Ectodermal cell (in vitro differentiated cells): ENCODE measurements at regions not wholly inside any gene's neighbourhood (a gene's known extent, or its start where the extent isn't known, plus 50 kb on each side); places are given as distances from the start of the nearest gene placed in this dataset.

Experiments used
- H3K27ac ChIP-seq: 2 replicates; pipeline ENCODE4 v1.7.0; 2013; ENCODE audit warnings: mild to moderate bottlenecking, low read depth, low read length; ENCODE audit not compliant: insufficient read depth, poor library complexity, severe bottlenecking
- H3K27me3 ChIP-seq: 2 replicates; pipeline ENCODE4 v1.7.0; 2013; ENCODE audit warnings: mild to moderate bottlenecking, low read length; ENCODE audit not compliant: insufficient read depth, control insufficient read depth, poor library complexity, severe bottlenecking
- H3K36me3 ChIP-seq: one replicate; pipeline ENCODE4 v1.7.0; 2013; ENCODE audit warnings: low read length; ENCODE audit not compliant: control insufficient read depth, insufficient read depth
- H3K4me1 ChIP-seq: one replicate; pipeline ENCODE4 v1.7.0; 2013; ENCODE audit warnings: low read length; ENCODE audit not compliant: control insufficient read depth, insufficient read depth
- H3K4me3 ChIP-seq: 2 replicates; pipeline ENCODE4 v1.7.0; 2013; ENCODE audit warnings: low read depth, low read length, control low read depth; ENCODE audit not compliant: insufficient read depth
- H3K9me3 ChIP-seq: 2 replicates; pipeline ENCODE4 v1.7.0; 2013; ENCODE audit warnings: mild to moderate bottlenecking, low read length, moderate library complexity; ENCODE audit not compliant: control insufficient read depth
- WGBS, 2 experiments: methylation state at CpG; one replicate each; pipeline ENCODE4 v1.1.7; 2013; ENCODE audit warnings: missing lambda C conversion rate in 2 of 2; 5-methylcytosine and 5-hydroxymethylcytosine counted together

- H3K9me3 ChIP-seq: no peaks in the 10 kb centered on the region
- H3K27me3 ChIP-seq: no peaks in the 10 kb centered on the region
- H3K27ac ChIP-seq: no peak overlapping the region
- WGBS, 2 experiments: 92% methylated on average over 18 of the region's 18 CpGs
- H3K4me1 ChIP-seq: no peaks in the 10 kb centered on the region
- H3K36me3 ChIP-seq: no peaks in the 10 kb centered on the region
- H3K4me3 ChIP-seq: no peak overlapping the region
Observed at GRCh38 chr2:106941372-106941993, 55.5 kb upstream of the ST6GAL2 start.

- Histone ChIP-seq H3K4me1 (no peaks in the 10 kb centered on the region), H3K4me3 (no peak overlapping the region), H3K27me3 (no peaks in the 10 kb centered on the region), H3K27ac (no peak overlapping the region), H3K9me3 (no peaks in the 10 kb centered on the region), H3K36me3 (no peaks in the 10 kb centered on the region)
- WGBS, 2 experiments: 53% methylated on average over 3 of the region's 3 CpGs; no CpG with 5 or more reads in 1 of the 2 experiments
Observed at GRCh38 chr2:106943468-106944200, 57.7 kb upstream of the ST6GAL2 start.

DNA sequence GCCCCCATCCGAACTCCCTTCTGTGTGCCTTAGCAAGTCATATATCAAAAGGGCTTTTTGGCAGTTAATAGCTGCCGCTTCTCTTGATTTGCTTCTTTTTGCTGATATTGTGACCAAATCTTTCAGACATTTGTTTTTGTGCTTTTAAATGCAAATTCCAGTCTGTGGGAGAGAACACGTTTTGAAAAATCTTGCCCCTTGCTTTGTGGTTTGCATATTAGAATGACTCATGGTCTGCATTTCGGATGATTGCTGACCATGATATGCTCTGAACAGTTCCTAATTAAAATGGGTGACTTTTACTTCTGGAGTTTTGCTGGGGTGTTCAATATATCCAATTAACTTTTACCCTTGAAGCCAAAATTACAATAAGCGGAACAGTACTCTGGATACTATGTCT, 58.2 kb upstream of the ST6GAL2 start:
- Histone ChIP-seq H3K36me3 (no peaks in the 10 kb centered on the region), H3K9me3 (no peaks in the 10 kb centered on the region), H3K4me3 (no peak overlapping the region), H3K27ac (no peak overlapping the region), H3K4me1 (no peaks in the 10 kb centered on the region), H3K27me3 (no peaks in the 10 kb centered on the region)
- WGBS, 2 experiments: 82 to 87% methylated on average over 5 of the region's 5 CpGs

GRCh38 chr2:106948540-106948939, 62.6 kb upstream of the ST6GAL2 start:
- no peak overlapping the region for H3K4me3 ChIP-seq
- no peak overlapping the region for H3K27ac ChIP-seq
- no peaks in the 10 kb centered on the region for H3K9me3 ChIP-seq
- no peaks in the 10 kb centered on the region for H3K4me1 ChIP-seq
- no peaks in the 10 kb centered on the region for H3K36me3 ChIP-seq
- no peaks in the 10 kb centered on the region for H3K27me3 ChIP-seq

DNA sequence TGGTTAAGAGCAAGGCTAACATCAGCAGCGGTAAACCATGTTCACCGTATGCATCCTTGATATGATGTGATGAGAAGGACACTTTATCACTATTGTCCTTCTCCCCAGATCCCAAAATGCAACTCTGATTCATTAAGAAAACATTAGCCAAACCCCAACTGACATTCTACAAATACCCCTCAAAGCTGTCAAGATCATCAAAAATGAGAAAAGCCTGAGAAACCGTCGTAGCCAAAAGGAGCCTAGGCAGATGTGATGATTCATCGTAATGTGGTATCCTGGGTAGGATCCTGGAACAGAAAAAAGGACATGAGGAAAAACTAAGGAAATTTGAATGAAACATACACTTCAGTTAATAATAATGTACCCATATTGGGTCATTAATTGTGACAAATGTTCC, 67.3 kb upstream of the ST6GAL2 start:
- H3K36me3 ChIP-seq: no peaks in the 10 kb centered on the region
- no peak overlapping the region for H3K4me3 ChIP-seq
- H3K27ac ChIP-seq: no peak overlapping the region
- H3K9me3 ChIP-seq: no peaks in the 10 kb centered on the region
- WGBS, 2 experiments: 100% methylated on average over 5 of the region's 5 CpGs
- H3K27me3 ChIP-seq: no peaks in the 10 kb centered on the region
- H3K4me1 ChIP-seq: no peaks in the 10 kb centered on the region

DNA sequence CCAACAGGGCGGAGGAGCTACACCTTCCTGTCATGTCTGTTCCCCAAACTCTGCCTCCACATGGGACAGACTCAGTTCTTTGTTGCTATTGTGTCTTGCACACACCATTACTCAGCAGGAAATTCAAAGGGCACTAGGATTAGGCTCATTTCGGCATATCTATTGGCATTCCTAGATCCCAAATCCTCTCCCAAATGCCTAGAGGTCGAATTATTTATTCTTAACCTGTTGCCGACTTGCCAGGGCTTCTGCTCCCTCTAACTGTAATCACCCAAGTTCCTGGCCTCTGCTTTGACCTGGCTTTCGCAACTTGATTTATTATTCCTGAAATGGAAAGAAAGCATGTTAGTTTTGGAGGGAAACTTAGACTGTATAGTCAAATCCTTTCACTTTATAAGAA, 67.8 kb upstream of the ST6GAL2 start:
- H3K9me3 ChIP-seq: no peaks in the 10 kb centered on the region
- H3K36me3 ChIP-seq: no peaks in the 10 kb centered on the region
- H3K27ac ChIP-seq: no peak overlapping the region
- H3K4me1 ChIP-seq: no peaks in the 10 kb centered on the region
- 68 to 77% methylated on average over 4 to 5 of the region's 5 CpGs for WGBS, 2 experiments
- no peaks in the 10 kb centered on the region for H3K27me3 ChIP-seq
- H3K4me3 ChIP-seq: no peak overlapping the region

DNA sequence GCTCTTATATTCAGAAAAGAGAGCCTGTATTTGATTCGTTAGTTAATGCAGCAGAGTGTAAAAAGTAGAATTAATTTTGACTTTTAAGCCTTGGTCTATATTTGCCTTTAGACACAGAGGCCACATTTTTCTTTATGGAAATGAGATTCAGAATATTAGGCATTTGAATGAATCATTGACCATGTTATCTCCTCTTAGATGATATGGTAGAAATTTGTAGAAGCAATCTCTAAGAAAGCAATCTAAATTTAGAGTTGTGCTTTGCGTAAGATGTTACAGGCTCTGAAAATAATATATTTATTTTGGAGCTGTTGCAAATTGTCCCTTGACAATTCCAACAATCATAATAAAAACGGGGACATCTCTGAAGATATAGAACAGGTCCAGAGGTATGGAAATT, 68.3 kb upstream of the ST6GAL2 start:
- Histone ChIP-seq H3K4me1 (no peaks in the 10 kb centered on the region), H3K27ac (no peak overlapping the region), H3K36me3 (no peaks in the 10 kb centered on the region), H3K4me3 (no peak overlapping the region), H3K27me3 (no peaks in the 10 kb centered on the region), H3K9me3 (no peaks in the 10 kb centered on the region)
- 95 to 100% methylated on average over 2 to 3 of the region's 3 CpGs for WGBS, 2 experiments

DNA sequence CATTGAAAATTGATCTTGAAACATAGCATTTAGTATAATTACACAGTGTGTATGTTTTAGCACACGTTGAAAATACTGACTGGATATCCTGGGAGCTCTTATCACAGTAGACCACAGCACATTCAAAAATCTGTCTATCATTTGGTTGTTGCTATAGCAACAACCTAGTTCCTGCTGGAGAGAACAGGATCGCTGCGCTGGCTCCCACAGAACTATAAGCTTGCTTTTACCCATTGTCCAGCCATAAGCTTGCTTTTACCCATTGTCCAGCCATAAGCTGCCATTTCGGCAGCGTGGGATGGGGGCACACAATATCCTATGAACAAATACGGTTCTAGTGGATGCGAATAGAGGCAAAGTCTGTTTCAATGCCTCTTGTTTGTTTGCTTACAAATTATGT, 70.4 kb upstream of the ST6GAL2 start:
- no peak overlapping the region for H3K4me3 ChIP-seq
- H3K4me1 ChIP-seq: no peaks in the 10 kb centered on the region
- no peaks in the 10 kb centered on the region for H3K9me3 ChIP-seq
- WGBS, 2 experiments: 93% methylated on average over 7 of the region's 7 CpGs
- no peak overlapping the region for H3K27ac ChIP-seq
- H3K36me3 ChIP-seq: no peaks in the 10 kb centered on the region
- H3K27me3 ChIP-seq: no peaks in the 10 kb centered on the region

DNA sequence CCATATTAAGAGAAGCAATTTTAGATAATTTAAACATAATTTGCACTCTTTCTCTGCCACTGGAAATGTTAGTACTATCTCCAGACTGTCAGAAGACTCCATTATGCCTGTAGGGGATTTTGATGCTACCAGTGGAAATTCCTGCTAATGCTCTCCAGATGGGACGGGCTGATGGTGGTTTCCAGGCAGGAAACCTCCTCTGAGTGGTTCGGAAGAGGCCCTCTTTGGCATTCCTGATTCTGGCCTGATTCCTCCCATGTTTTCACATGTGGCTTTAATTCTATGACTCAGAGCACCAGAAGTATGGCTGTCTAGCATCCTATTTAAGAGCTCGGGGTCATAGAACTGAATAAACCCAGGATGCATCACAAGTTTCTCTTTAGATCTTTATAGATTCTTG, 70.9 kb upstream of the ST6GAL2 start:
- 91 to 93% methylated on average over 3 of the region's 3 CpGs for WGBS, 2 experiments
- Histone ChIP-seq H3K27ac (no peak overlapping the region), H3K4me1 (no peaks in the 10 kb centered on the region), H3K4me3 (no peak overlapping the region), H3K9me3 (no peaks in the 10 kb centered on the region), H3K36me3 (no peaks in the 10 kb centered on the region), H3K27me3 (no peaks in the 10 kb centered on the region)

GRCh38 chr2:106959975-106960682, 74.2 kb upstream of the ST6GAL2 start:
- no peak overlapping the region for H3K4me3 ChIP-seq
- H3K36me3 ChIP-seq: no peaks in the 10 kb centered on the region
- no peaks in the 10 kb centered on the region for H3K9me3 ChIP-seq
- WGBS, 2 experiments: 88 to 94% methylated on average over 1 of the region's 1 CpG
- no peak overlapping the region for H3K27ac ChIP-seq
- H3K27me3 ChIP-seq: no peaks in the 10 kb centered on the region
- no peaks in the 10 kb centered on the region for H3K4me1 ChIP-seq
